Fibroblast of lung (primary cell): ENCODE measurements at regions not wholly inside any gene's neighbourhood (a gene's known extent, or its start where the extent isn't known, plus 50 kb on each side); places are given as distances from the start of the nearest gene placed in this dataset.
A peak's percentile ranks its signal among the peaks of the same experiment; 100 is the strongest.

Experiments used
- DNase-seq, 2 donors: peaks; one replicate each; pipeline versions ENCODE4 v3.0.0 to v3.0.0-alpha.2; 2010; ENCODE audit warnings: low read depth in 2 of 2
- H2AFZ ChIP-seq: 2 replicates; pipeline ENCODE4 v1.5.1; 2012; ENCODE audit warnings: low read length, control low read depth, inconsistent platforms
- H3K27ac ChIP-seq: 2 replicates; pipeline ENCODE4 v1.5.1; 2011; ENCODE audit warnings: low read length, control low read depth; ENCODE audit not compliant: insufficient read depth
- H3K27me3 ChIP-seq: 2 replicates; pipeline ENCODE4 v1.5.1; 2011; ENCODE audit warnings: mild to moderate bottlenecking, low read length; ENCODE audit not compliant: control insufficient read depth, insufficient read depth
- H3K36me3 ChIP-seq: 2 replicates; pipeline ENCODE4 v1.5.1; 2011; ENCODE audit warnings: low read length; ENCODE audit not compliant: control insufficient read depth, insufficient read depth
- H3K4me1 ChIP-seq: 2 replicates; pipeline ENCODE4 v1.5.1; 2011; ENCODE audit warnings: low read length; ENCODE audit not compliant: control insufficient read depth, insufficient read depth; ENCODE audit errors: extremely low read depth
- H3K4me2 ChIP-seq: 2 replicates; pipeline ENCODE4 v1.5.1; 2011; ENCODE audit warnings: low read length, control low read depth; ENCODE audit not compliant: insufficient read depth; ENCODE audit errors: extremely low read depth
- H3K4me3 ChIP-seq, 4 experiments: fragments of 200-600 bp in 1 of 4; sonication (generic) in 1 of 4; replicated peaks in 1 of 4; 2 replicates each; pipeline ENCODE4 v1.5.1; 2011 to 2016; ENCODE audit warnings: low read length in 4 of 4, low read depth in 3 of 4, mild to moderate bottlenecking in 3 of 4, control low read depth in 2 of 4, inconsistent platforms in 1 of 4, mixed read lengths in 1 of 4; ENCODE audit not compliant: insufficient read depth in 1 of 4; ENCODE audit errors: control extremely low read depth in 1 of 4
- H3K79me2 ChIP-seq: 2 replicates; pipeline ENCODE4 v1.5.1; 2012; ENCODE audit warnings: mild to moderate bottlenecking, low read length, inconsistent platforms; ENCODE audit not compliant: control insufficient read depth, insufficient read depth
- H3K9ac ChIP-seq: 2 replicates; pipeline ENCODE4 v1.5.1; 2011; ENCODE audit warnings: mild to moderate bottlenecking, low read length, control low read depth; ENCODE audit not compliant: insufficient read depth
- H3K9me3 ChIP-seq: 2 replicates; pipeline ENCODE4 v1.5.1; 2012; ENCODE audit warnings: low read depth, low read length; ENCODE audit not compliant: control insufficient read depth, insufficient read depth
- H4K20me1 ChIP-seq: 2 replicates; pipeline ENCODE4 v1.5.1; 2011; ENCODE audit warnings: low read length; ENCODE audit not compliant: control insufficient read depth, insufficient read depth; ENCODE audit errors: extremely low read depth
- CTCF ChIP-seq, 2 donors: IDR thresholded peaks in 1 of 2; conservative IDR thresholded peaks in 1 of 2; 1 replicate in 1 of 2; 2 replicates in 1 of 2; pipeline ENCODE4 v1.5.1; 2011 to 2012; ENCODE audit warnings: low read length in 2 of 2, control low read depth in 1 of 2, inconsistent platforms in 1 of 2, low read depth in 1 of 2, mild to moderate bottlenecking in 1 of 2
- EZH2 ChIP-seq: IDR thresholded peaks from 2 replicates; pipeline ENCODE4 v1.5.1; 2012; ENCODE audit warnings: low read length, control low read depth, mild to moderate bottlenecking; ENCODE audit errors: missing control alignments

GRCh38 chr7:41152179-41152678 is 550.7 kb downstream of the INHBA start:
- no peaks in the 10 kb centered on the region for H3K79me2 ChIP-seq
- no peak for TF ChIP-seq EZH2
- no peak overlapping the region for H3K4me2 ChIP-seq
- no peak for DNase-seq
- no peaks in the 10 kb centered on the region for H4K20me1 ChIP-seq
- H3K4me3 ChIP-seq, result no peak overlapping the region
- no peak overlapping the region for H3K27ac ChIP-seq
- H2AFZ ChIP-seq, result no peak overlapping the region
- no peaks in the 10 kb centered on the region for H3K9me3 ChIP-seq
- H3K4me1 ChIP-seq, result no peaks in the 10 kb centered on the region
- H3K36me3 ChIP-seq, result no peaks in the 10 kb centered on the region
- H3K27me3 ChIP-seq, result no peaks in the 10 kb centered on the region
- H3K9ac ChIP-seq, result no peak overlapping the region

GRCh38 chr7:41149576-41149975 is 553.3 kb downstream of the INHBA start:
- H3K9me3 ChIP-seq, result no peaks in the 10 kb centered on the region
- H3K4me3 ChIP-seq, result no peak overlapping the region
- no peaks in the 10 kb centered on the region for H3K4me1 ChIP-seq
- H2AFZ ChIP-seq, result no peak overlapping the region
- TF ChIP-seq CTCF (conservative IDR thresholded peaks at IDR 0.05 in 1 of 2, IDR thresholded peaks at IDR 0.05 in 1 of 2; ENCODE audit: low read depth in 1 of 2, low read length in 2 of 2) (no peak), EZH2 (no peak)
- no peak for DNase-seq
- no peaks in the 10 kb centered on the region for H3K27me3 ChIP-seq
- no peak overlapping the region for H3K4me2 ChIP-seq
- no peaks in the 10 kb centered on the region for H4K20me1 ChIP-seq
- H3K27ac ChIP-seq, result no peak overlapping the region
- H3K79me2 ChIP-seq, result no peaks in the 10 kb centered on the region
- no peaks in the 10 kb centered on the region for H3K36me3 ChIP-seq
- H3K9ac ChIP-seq, result no peak overlapping the region

GRCh38 chr7:41148521-41148951 is 554.4 kb downstream of the INHBA start:
- H2AFZ ChIP-seq, result no peak overlapping the region
- H3K4me2 ChIP-seq, result no peak overlapping the region
- H3K27ac ChIP-seq, result no peak overlapping the region
- H3K9me3 ChIP-seq, result no peaks in the 10 kb centered on the region
- no peaks in the 10 kb centered on the region for H3K36me3 ChIP-seq
- H3K79me2 ChIP-seq, result no peaks in the 10 kb centered on the region
- H3K4me3 ChIP-seq, result no peak overlapping the region
- no peaks in the 10 kb centered on the region for H4K20me1 ChIP-seq
- H3K27me3 ChIP-seq, result no peaks in the 10 kb centered on the region
- no peak for TF ChIP-seq CTCF (conservative IDR thresholded peaks at IDR 0.05 in 1 of 2, IDR thresholded peaks at IDR 0.05 in 1 of 2; ENCODE audit: low read depth in 1 of 2, low read length in 2 of 2)
- no peak for TF ChIP-seq EZH2
- no peak overlapping the region for H3K9ac ChIP-seq
- no peaks in the 10 kb centered on the region for H3K4me1 ChIP-seq
- DNase-seq, result peak; percentile 71 to 95
